ENCODE measurements at regions not wholly inside any gene's neighbourhood (a gene's known extent, or its start where the extent isn't known, plus 50 kb on each side); places are given as distances from the start of the nearest gene placed in this dataset.

GRCh38 chr10:9166770-9167169, 1112.3 kb downstream of the GATA3 start:
- H3K4me2 ChIP-seq (ENCODE audit: control insufficient read depth, insufficient read depth), result no peak overlapping the region
- in situ Hi-C loops (cut with MboI) (no loop called here), intact Hi-C loops (cut with micrococcal nuclease; ENCODE audit: unreplicated experiment) (no loop called here)
- FAIRE-seq (no peak), ATAC-seq (no peak), DNase-seq (ENCODE audit: low read depth, low spot score) (no peak)
- no peak overlapping the region for H2AFZ ChIP-seq (ENCODE audit: control insufficient read depth, low read depth, low read length)
- ChIA-PET CTCF (interaction anchor here (1.2 kb wide), 1 partner anchor 19 kb away, joined by 3 read pairs; no protein-coding TSS in a partner anchor), POLR2A (no interaction called here), RAD21 (ENCODE audit: unreplicated experiment) (no interaction called here), SMC1A (ENCODE audit: uncharacterized antibody, unreplicated experiment) (no interaction called here)
- H3K27me3 ChIP-seq (replicated peaks in 1 of 2; ENCODE audit: control insufficient read depth in 2 of 2, insufficient read depth in 2 of 2, low read length in 1 of 2), result no peaks in the 10 kb centered on the region
- no peak overlapping the region for H3K9ac ChIP-seq (ENCODE audit: control insufficient read depth, insufficient read depth, low read length)
- no peaks in the 10 kb centered on the region for H3K36me3 ChIP-seq (ENCODE audit: control insufficient read depth in 2 of 2, insufficient read depth in 2 of 2, low read length in 1 of 2)
- 2% methylated on average over 4 of the region's 4 CpGs for WGBS (ENCODE audit: insufficient coverage, insufficient replicate concordance, low lambda C conversion rate, missing lambda C conversion rate)
- H4K20me1 ChIP-seq (ENCODE audit: control insufficient read depth, insufficient read depth), result no peaks in the 10 kb centered on the region
- no peak overlapping the region for H3K4me3 ChIP-seq
- no peaks in the 10 kb centered on the region for H3K79me2 ChIP-seq (ENCODE audit: control insufficient read depth, insufficient read depth, low read length)
- H3K27ac ChIP-seq (ENCODE audit: control insufficient read depth, insufficient read depth), result no peak overlapping the region
- no peaks in the 10 kb centered on the region for H3K9me3 ChIP-seq (replicated peaks; ENCODE audit: control insufficient read depth, insufficient read depth, low read length)
- BruUV-seq (replicated peaks), result no TSS peak
- TF ChIP-seq SREBF1 (IDR thresholded peaks at IDR 0.05; ENCODE audit: low read length) (no peak), ASH2L (IDR thresholded peaks at IDR 0.05; ENCODE audit: borderline replicate concordance, low read depth) (no peak), NR2F1 (conservative IDR thresholded peaks at IDR 0.05) (no peak)
- H3K4me1 ChIP-seq (ENCODE audit: control insufficient read depth, insufficient read depth, low read length), result no peaks in the 10 kb centered on the region

GRCh38 chr10:9172276-9172675, 1117.8 kb downstream of the GATA3 start:
- RAD21 ChIA-PET (ENCODE audit: unreplicated experiment), result no interaction called here
- BruUV-seq (replicated peaks), result no TSS peak
- WGBS (ENCODE audit: insufficient coverage, insufficient replicate concordance, low lambda C conversion rate, missing lambda C conversion rate), result 47% methylated on average over 1 of the region's 1 CpG
- ATAC-seq (no peak), FAIRE-seq (no peak), DNase-seq (ENCODE audit: low read depth, low spot score) (no peak)
- Histone ChIP-seq H3K4me3 (no peak overlapping the region), H3K79me2 (ENCODE audit: control insufficient read depth, insufficient read depth, low read length) (no peaks in the 10 kb centered on the region), H3K27me3 (replicated peaks in 1 of 2; ENCODE audit: control insufficient read depth in 2 of 2, insufficient read depth in 2 of 2, low read length in 1 of 2) (no peaks in the 10 kb centered on the region), H3K4me1 (ENCODE audit: control insufficient read depth, insufficient read depth, low read length) (no peaks in the 10 kb centered on the region), H3K9me3 (replicated peaks; ENCODE audit: control insufficient read depth, insufficient read depth, low read length) (no peaks in the 10 kb centered on the region), H4K20me1 (ENCODE audit: control insufficient read depth, insufficient read depth) (no peaks in the 10 kb centered on the region), H3K27ac (ENCODE audit: control insufficient read depth, insufficient read depth) (no peak overlapping the region), H3K9ac (ENCODE audit: control insufficient read depth, insufficient read depth, low read length) (no peak overlapping the region), H3K36me3 (ENCODE audit: control insufficient read depth in 2 of 2, insufficient read depth in 2 of 2, low read length in 1 of 2) (no peaks in the 10 kb centered on the region), H3K4me2 (ENCODE audit: control insufficient read depth, insufficient read depth) (no peak overlapping the region), H2AFZ (ENCODE audit: control insufficient read depth, low read depth, low read length) (no peak overlapping the region)
- POLR2A ChIA-PET, result no interaction called here
- in situ Hi-C loops (cut with MboI) (no loop called here), intact Hi-C loops (cut with micrococcal nuclease; ENCODE audit: unreplicated experiment) (no loop called here)
- SMC1A ChIA-PET (ENCODE audit: uncharacterized antibody, unreplicated experiment), result no interaction called here
- TF ChIP-seq CREB1 (IDR thresholded peaks at IDR 0.05; ENCODE audit: low read depth), result no peak
- TF ChIP-seq EP300 (IDR thresholded peaks at IDR 0.05; ENCODE audit: borderline replicate concordance in 1 of 2, control insufficient read depth in 1 of 2, low read depth in 2 of 2, low read length in 2 of 2), result no peak
- TF ChIP-seq ATF2 (IDR thresholded peaks at IDR 0.05; ENCODE audit: low read length), result no peak
- TF ChIP-seq HDAC6 (IDR thresholded peaks at IDR 0.05; ENCODE audit: unreplicated experiment), result no peak
- TF ChIP-seq TCF3 (IDR thresholded peaks at IDR 0.05; ENCODE audit: borderline replicate concordance, insufficient read depth, low read depth, low read length), result no peak
- CTCF ChIA-PET, result no interaction called here
